ENCODE measurements at regions not wholly inside any gene's neighbourhood (a gene's known extent, or its start where the extent isn't known, plus 50 kb on each side); places are given as distances from the start of the nearest gene placed in this dataset.
"Not testable (repeated sequence)": the region's sequence is repeated elsewhere in the genome, so short reads cannot be mapped to it uniquely, and the experiment has no call there.

DNA sequence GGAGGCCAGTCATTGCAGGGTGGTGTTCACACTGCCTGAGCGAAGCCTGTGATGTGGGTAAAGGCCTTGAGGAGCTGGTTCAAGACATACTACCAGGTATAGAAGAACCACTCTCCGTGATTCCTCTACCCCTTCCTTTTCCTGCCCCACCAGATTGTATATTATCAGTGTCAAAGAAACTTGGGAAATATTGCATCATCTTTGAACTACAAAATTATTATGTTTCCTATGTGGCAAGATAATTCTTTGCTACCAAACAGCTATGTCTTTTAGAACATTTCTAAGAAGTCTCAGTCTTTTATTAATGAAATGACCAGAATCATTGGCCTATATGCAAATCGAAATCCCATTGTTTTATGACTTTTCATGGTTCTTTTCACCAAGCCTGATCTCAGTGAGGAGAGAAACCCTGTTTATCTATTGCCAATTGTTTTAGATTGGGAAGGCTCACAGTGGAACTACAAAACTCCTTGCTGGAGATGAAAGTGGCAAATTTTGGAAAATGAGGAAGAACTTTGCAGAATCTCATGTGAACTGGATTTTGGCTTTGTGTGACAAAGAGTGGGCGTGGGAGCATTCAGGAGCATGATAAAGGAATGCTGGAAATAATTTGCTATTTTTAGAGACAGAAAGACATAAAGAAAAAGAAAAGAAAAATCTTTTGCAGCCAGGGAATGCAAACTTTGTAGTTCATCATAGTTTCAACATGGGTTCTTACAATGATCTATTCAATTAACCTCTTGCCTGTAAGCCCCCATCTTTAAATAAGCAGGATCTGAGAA, 286.9 kb downstream of the INSIG2 start:
- WGBS (ENCODE audit: extremely low coverage, insufficient coverage, low lambda C conversion rate): no CpG with 5 or more reads among the region's 4 CpGs

DNA sequence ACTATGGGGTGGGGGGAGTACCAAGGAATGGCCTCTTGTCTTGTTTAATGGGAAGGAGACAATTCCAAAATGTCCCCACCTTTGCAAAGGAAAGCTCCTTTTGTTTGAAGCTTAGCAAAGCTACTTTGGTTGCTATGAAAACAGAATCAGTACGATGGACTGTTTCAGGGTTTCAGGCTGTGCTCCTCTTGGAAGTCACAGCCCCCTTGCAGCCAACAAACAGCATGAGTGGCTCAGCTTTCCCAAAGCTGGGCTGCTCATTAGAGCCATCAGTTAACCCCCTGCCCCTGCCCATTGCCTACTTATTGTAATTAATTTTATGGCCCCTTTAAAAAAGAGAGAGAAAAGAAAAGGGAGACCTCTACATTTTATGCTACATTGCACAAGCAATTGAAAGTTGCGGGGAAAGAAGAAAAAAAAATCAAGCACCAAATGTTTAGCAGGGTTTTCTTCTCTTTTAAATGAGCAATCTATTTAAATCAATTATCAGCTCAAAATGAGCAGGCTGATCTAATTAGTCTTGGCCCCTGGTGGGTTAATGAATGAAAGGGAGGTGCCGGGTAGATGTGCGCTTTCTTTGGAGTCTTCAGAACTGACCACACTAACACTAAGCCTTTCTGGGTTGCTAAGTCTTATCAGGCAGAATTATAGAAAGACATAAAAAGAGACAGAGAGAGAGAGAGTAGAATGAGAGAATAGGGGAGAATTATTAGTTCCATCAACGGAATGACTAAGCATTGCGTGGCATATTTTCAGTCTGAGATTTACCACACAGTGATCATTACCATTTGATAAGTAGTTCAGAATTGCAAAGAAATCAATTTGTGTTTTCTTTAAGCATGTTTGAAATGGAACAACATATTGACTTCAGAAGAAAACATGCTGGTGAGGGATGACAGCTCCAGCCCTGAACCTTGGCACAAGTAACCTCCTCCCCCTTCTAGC, 284.9 kb downstream of the INSIG2 start:
- Histone ChIP-seq H3K56ac (ENCODE audit: low read length) (no peak overlapping the region), H3K27ac (ENCODE audit: low read depth, low read length) (no peak overlapping the region), H2BK5ac (ENCODE audit: low read length) (no peak overlapping the region), H3K4me3 (ENCODE audit: low read length) (no peak overlapping the region), H3K18ac (ENCODE audit: low read length) (no peak overlapping the region), H3K36me3 (ENCODE audit: control insufficient read depth, insufficient read depth, low read length) (no peaks in the 10 kb centered on the region), H3K4me2 (ENCODE audit: low read length) (no peak overlapping the region), H3K9ac (ENCODE audit: low read length) (no peak overlapping the region), H2BK120ac (ENCODE audit: low read depth, low read length) (no peak overlapping the region), H3K79me2 (ENCODE audit: control insufficient read depth, insufficient read depth, low read length) (no peaks in the 10 kb centered on the region), H4K8ac (ENCODE audit: low read depth, low read length) (no peak overlapping the region), H3K4me1 (ENCODE audit: control insufficient read depth, low read depth, low read length) (peaks cover 7% of the 10 kb centered on the region), H3K79me1 (ENCODE audit: low read length) (no peaks in the 10 kb centered on the region), H2AK5ac (ENCODE audit: low read length) (no peak overlapping the region), H3K4ac (ENCODE audit: low read depth, low read length) (no peak overlapping the region), H4K5ac (ENCODE audit: low read length) (no peak overlapping the region), H2BK15ac (replicated peaks; ENCODE audit: low read depth) (no peak overlapping the region), H3K27me3 (ENCODE audit: insufficient read depth, low read length, poor library complexity) (no peaks in the 10 kb centered on the region), H3K23ac (ENCODE audit: low read length) (no peak overlapping the region)
- DNase-seq: peak; percentile 40
- no CpG with 5 or more reads among the region's 6 CpGs for WGBS (ENCODE audit: extremely low coverage, insufficient coverage, low lambda C conversion rate)

More for the DNA sequence above, 286.9 kb downstream of the INSIG2 start:
- no peak overlapping the region for H3K23ac ChIP-seq (ENCODE audit: low read length)
- H3K36me3 ChIP-seq (ENCODE audit: control insufficient read depth, insufficient read depth, low read length): no peaks in the 10 kb centered on the region
- no peak overlapping the region for H3K56ac ChIP-seq (ENCODE audit: low read length)
- H3K4me2 ChIP-seq (ENCODE audit: low read length): no peak overlapping the region
- no peak overlapping the region for H2BK120ac ChIP-seq (ENCODE audit: low read depth, low read length)
- H3K79me2 ChIP-seq (ENCODE audit: control insufficient read depth, insufficient read depth, low read length): no peaks in the 10 kb centered on the region
- H2BK15ac ChIP-seq (replicated peaks; ENCODE audit: low read depth): no peak overlapping the region
- H3K79me1 ChIP-seq (ENCODE audit: low read length): no peaks in the 10 kb centered on the region
- no peaks in the 10 kb centered on the region for H3K27me3 ChIP-seq (ENCODE audit: insufficient read depth, low read length, poor library complexity)
- no peak overlapping the region for H3K27ac ChIP-seq (ENCODE audit: low read depth, low read length)
- no peak overlapping the region for H3K4ac ChIP-seq (ENCODE audit: low read depth, low read length)
- no peak overlapping the region for H3K18ac ChIP-seq (ENCODE audit: low read length)
- H2BK5ac ChIP-seq (ENCODE audit: low read length): no peak overlapping the region
- H3K4me3 ChIP-seq (ENCODE audit: low read length): no peak overlapping the region
- H3K4me1 ChIP-seq (ENCODE audit: control insufficient read depth, low read depth, low read length): peaks cover 7% of the 10 kb centered on the region
- H2AK5ac ChIP-seq (ENCODE audit: low read length): no peak overlapping the region
- no peak for DNase-seq
- no peak overlapping the region for H3K9ac ChIP-seq (ENCODE audit: low read length)
- no peak overlapping the region for H4K8ac ChIP-seq (ENCODE audit: low read depth, low read length)
- H4K5ac ChIP-seq (ENCODE audit: low read length): no peak overlapping the region

- Histone ChIP-seq H3K79me1 (ENCODE audit: low read length) (no peaks in the 10 kb centered on the region), H4K8ac (ENCODE audit: low read depth, low read length) (no peak overlapping the region), H3K56ac (ENCODE audit: low read length) (no peak overlapping the region), H3K36me3 (ENCODE audit: control insufficient read depth, insufficient read depth, low read length) (no peaks in the 10 kb centered on the region), H3K18ac (ENCODE audit: low read length) (no peak overlapping the region), H4K5ac (ENCODE audit: low read length) (no peak overlapping the region), H2BK120ac (ENCODE audit: low read depth, low read length) (no peak overlapping the region), H2BK5ac (ENCODE audit: low read length) (no peak overlapping the region), H3K4me3 (ENCODE audit: low read length) (no peak overlapping the region), H2BK15ac (replicated peaks; ENCODE audit: low read depth) (no peak overlapping the region), H3K4me1 (ENCODE audit: control insufficient read depth, low read depth, low read length) (peaks cover 7% of the 10 kb centered on the region), H3K4me2 (ENCODE audit: low read length) (no peak overlapping the region), H3K27me3 (ENCODE audit: insufficient read depth, low read length, poor library complexity) (no peaks in the 10 kb centered on the region), H3K9ac (ENCODE audit: low read length) (no peak overlapping the region), H3K4ac (ENCODE audit: low read depth, low read length) (no peak overlapping the region), H2AK5ac (ENCODE audit: low read length) (no peak overlapping the region), H3K27ac (ENCODE audit: low read depth, low read length) (no peak overlapping the region), H3K79me2 (ENCODE audit: control insufficient read depth, insufficient read depth, low read length) (no peaks in the 10 kb centered on the region), H3K23ac (ENCODE audit: low read length) (no peak overlapping the region)
- no CpG with 5 or more reads among the region's 6 CpGs for WGBS (ENCODE audit: extremely low coverage, insufficient coverage, low lambda C conversion rate)
- peak; percentile 81 for DNase-seq
Observed at GRCh38 chr2:118371515-118371914, 283.2 kb downstream of the INSIG2 start.

- H3K4me1 ChIP-seq (ENCODE audit: control insufficient read depth, low read depth, low read length): not testable (repeated sequence)
Observed at GRCh38 chr2:118369521-118369920, 281.2 kb downstream of the INSIG2 start.

GRCh38 chr2:118363604-118364003, 275.3 kb downstream of the INSIG2 start:
- Histone ChIP-seq H3K79me1 (ENCODE audit: low read length) (no peaks in the 10 kb centered on the region), H3K4me2 (ENCODE audit: low read length) (no peak overlapping the region), H3K18ac (ENCODE audit: low read length) (no peak overlapping the region), H3K79me2 (ENCODE audit: control insufficient read depth, insufficient read depth, low read length) (no peaks in the 10 kb centered on the region), H3K56ac (ENCODE audit: low read length) (no peak overlapping the region), H3K27ac (ENCODE audit: low read depth, low read length) (no peak overlapping the region), H4K5ac (ENCODE audit: low read length) (no peak overlapping the region), H2BK120ac (ENCODE audit: low read depth, low read length) (no peak overlapping the region), H3K4ac (ENCODE audit: low read depth, low read length) (no peak overlapping the region), H2AK5ac (ENCODE audit: low read length) (no peak overlapping the region), H3K23ac (ENCODE audit: low read length) (no peak overlapping the region), H3K4me3 (ENCODE audit: low read length) (no peak overlapping the region), H3K4me1 (ENCODE audit: control insufficient read depth, low read depth, low read length) (no peaks in the 10 kb centered on the region), H2BK15ac (replicated peaks; ENCODE audit: low read depth) (no peak overlapping the region), H4K8ac (ENCODE audit: low read depth, low read length) (no peak overlapping the region), H3K9ac (ENCODE audit: low read length) (no peak overlapping the region), H3K36me3 (ENCODE audit: control insufficient read depth, insufficient read depth, low read length) (no peaks in the 10 kb centered on the region), H2BK5ac (ENCODE audit: low read length) (no peak overlapping the region), H3K27me3 (ENCODE audit: insufficient read depth, low read length, poor library complexity) (no peaks in the 10 kb centered on the region)
- no CpG with 5 or more reads among the region's 2 CpGs for WGBS (ENCODE audit: extremely low coverage, insufficient coverage, low lambda C conversion rate)
- no peak for DNase-seq

More at GRCh38 chr2:118369521-118369920, 281.2 kb downstream of the INSIG2 start:
- not testable (repeated sequence) for H3K56ac ChIP-seq (ENCODE audit: low read length); H3K27ac ChIP-seq (ENCODE audit: low read depth, low read length); H3K79me2 ChIP-seq (ENCODE audit: control insufficient read depth, insufficient read depth, low read length); H4K5ac ChIP-seq (ENCODE audit: low read length); H3K4me3 ChIP-seq (ENCODE audit: low read length); H4K8ac ChIP-seq (ENCODE audit: low read depth, low read length); H3K79me1 ChIP-seq (ENCODE audit: low read length); H3K4ac ChIP-seq (ENCODE audit: low read depth, low read length); H3K18ac ChIP-seq (ENCODE audit: low read length); H2BK15ac ChIP-seq (replicated peaks; ENCODE audit: low read depth); H3K36me3 ChIP-seq (ENCODE audit: control insufficient read depth, insufficient read depth, low read length); H3K4me2 ChIP-seq (ENCODE audit: low read length); H3K23ac ChIP-seq (ENCODE audit: low read length); H2BK120ac ChIP-seq (ENCODE audit: low read depth, low read length); H3K27me3 ChIP-seq (ENCODE audit: insufficient read depth, low read length, poor library complexity); H2AK5ac ChIP-seq (ENCODE audit: low read length); H3K9ac ChIP-seq (ENCODE audit: low read length); H2BK5ac ChIP-seq (ENCODE audit: low read length)
- peak; percentile 19 for DNase-seq
- no CpG with 5 or more reads among the region's 7 CpGs for WGBS (ENCODE audit: extremely low coverage, insufficient coverage, low lambda C conversion rate)
